ENCODE measurements at regions not wholly inside any gene's neighbourhood (a gene's known extent, or its start where the extent isn't known, plus 50 kb on each side); places are given as distances from the start of the nearest gene placed in this dataset.

DNA sequence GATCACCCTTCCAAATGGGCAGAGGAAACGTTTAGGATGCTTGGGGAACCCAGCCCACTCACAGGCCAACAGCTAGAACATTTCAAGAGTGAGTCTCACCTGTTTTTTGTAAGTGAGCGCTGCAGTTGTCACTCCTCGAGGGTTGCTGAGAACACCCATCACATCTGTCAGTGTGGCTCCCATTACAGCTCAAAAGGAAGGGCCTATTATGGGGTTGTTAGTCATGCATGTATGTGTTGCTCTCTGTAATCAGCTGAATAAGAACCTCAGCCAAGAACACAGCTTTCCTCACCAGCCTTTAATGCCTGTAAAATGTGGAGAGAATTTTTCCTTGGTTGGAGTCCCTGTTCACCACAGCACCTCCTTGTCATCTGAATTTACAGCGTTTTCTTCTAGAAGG is 196.3 kb upstream of the KLF4 start:
- TF ChIP-seq, protein P1, sequence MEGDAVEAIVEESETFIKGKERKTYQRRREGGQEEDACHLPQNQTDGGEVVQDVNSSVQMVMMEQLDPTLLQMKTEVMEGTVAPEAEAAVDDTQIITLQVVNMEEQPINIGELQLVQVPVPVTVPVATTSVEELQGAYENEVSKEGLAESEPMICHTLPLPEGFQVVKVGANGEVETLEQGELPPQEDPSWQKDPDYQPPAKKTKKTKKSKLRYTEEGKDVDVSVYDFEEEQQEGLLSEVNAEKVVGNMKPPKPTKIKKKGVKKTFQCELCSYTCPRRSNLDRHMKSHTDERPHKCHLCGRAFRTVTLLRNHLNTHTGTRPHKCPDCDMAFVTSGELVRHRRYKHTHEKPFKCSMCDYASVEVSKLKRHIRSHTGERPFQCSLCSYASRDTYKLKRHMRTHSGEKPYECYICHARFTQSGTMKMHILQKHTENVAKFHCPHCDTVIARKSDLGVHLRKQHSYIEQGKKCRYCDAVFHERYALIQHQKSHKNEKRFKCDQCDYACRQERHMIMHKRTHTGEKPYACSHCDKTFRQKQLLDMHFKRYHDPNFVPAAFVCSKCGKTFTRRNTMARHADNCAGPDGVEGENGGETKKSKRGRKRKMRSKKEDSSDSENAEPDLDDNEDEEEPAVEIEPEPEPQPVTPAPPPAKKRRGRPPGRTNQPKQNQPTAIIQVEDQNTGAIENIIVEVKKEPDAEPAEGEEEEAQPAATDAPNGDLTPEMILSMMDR (optimal IDR thresholded peaks at IDR 0.05 in 1 of 3, IDR thresholded peaks at IDR 0.05 in 1 of 3, conservative IDR thresholded peaks at IDR 0.05 in 1 of 3; ENCODE audit: extremely low read depth in 1 of 3, insufficient read depth in 2 of 3, low read length in 3 of 3): no peak
- TF ChIP-seq EZH2 (IDR thresholded peaks at IDR 0.05; ENCODE audit: low read length): no peak

Measured in keratinocyte (primary cell).